ENCODE measurements at regions not wholly inside any gene's neighbourhood (a gene's known extent, or its start where the extent isn't known, plus 50 kb on each side); places are given as distances from the start of the nearest gene placed in this dataset.

DNA sequence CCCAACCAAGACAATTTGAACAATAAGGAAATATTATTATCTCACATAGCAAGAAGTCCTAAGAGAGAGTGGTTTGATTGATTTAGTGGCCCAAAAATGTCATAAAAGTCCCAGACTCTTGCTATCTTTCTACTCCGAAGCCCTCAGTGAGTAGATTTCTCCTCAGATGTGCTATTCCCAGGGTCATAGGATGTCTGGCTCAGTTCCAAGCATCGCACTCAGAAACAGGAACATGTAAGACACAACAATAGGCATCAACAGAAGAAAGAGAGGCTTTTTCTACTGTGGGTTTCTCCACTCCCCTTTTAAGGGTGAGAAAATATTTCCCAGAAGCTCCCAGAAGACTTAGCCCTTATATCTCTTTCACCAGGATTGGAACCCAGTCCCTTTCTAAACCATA, 188.1 kb upstream of the CDKN3 start:
- 52% methylated on average over 2 of the region's 2 CpGs for WGBS (ENCODE audit: low lambda C conversion rate)
- Histone ChIP-seq H3K27me3 (ENCODE audit: insufficient read depth) (no peaks in the 10 kb centered on the region), H3K36me3 (replicated peaks in 1 of 2; ENCODE audit: control insufficient read depth in 1 of 2, insufficient read depth in 2 of 2, low read length in 1 of 2) (no peaks in the 10 kb centered on the region), H3K9me3 (no peaks in the 10 kb centered on the region), H3K9ac (no peak overlapping the region), H3F3A (replicated peaks; ENCODE audit: insufficient read depth) (peaks cover 3% of the 10 kb centered on the region), H3K4me1 (ENCODE audit: control insufficient read depth in 1 of 2, insufficient read depth in 2 of 2, low read depth in 1 of 2, low read length in 1 of 2) (peaks cover 0 to 7% of the 10 kb centered on the region in 2 experiments; a peak in 1 of 4 replicates), H3K4me3 (ENCODE audit: low read depth in 2 of 2, low read length in 1 of 2) (no peak overlapping the region), H4K20me1 (ENCODE audit: insufficient read depth) (no peaks in the 10 kb centered on the region), H3K27ac (ENCODE audit: low read depth in 2 of 2, low read length in 1 of 2) (no peak overlapping the region), H3K79me2 (ENCODE audit: insufficient read depth) (no peaks in the 10 kb centered on the region), H3K9me2 (no peaks in the 10 kb centered on the region), H2AFZ (ENCODE audit: low read depth) (no peak overlapping the region), H3K4me2 (no peak overlapping the region)
- TF ChIP-seq NRF1 (IDR thresholded peaks at IDR 0.05; ENCODE audit: low read depth, low read length) (no peak), IRF3 (IDR thresholded peaks at IDR 0.05; ENCODE audit: low read depth, low read length) (no peak), RCOR1 (IDR thresholded peaks at IDR 0.05; ENCODE audit: low read length) (no peak), GATA2 (CRISPR knock-in tag; IDR thresholded peaks at IDR 0.05) (no peak), ELF1 (IDR thresholded peaks at IDR 0.05) (no peak), RAD21 (IDR thresholded peaks at IDR 0.05; ENCODE audit: low read length) (no peak), MEF2A (IDR thresholded peaks at IDR 0.05; ENCODE audit: borderline replicate concordance, low read depth) (no peak), FOXM1 (IDR thresholded peaks at IDR 0.05; ENCODE audit: low read depth) (no peak), EZH2phosphoT487 (IDR thresholded peaks at IDR 0.05; ENCODE audit: borderline replicate concordance, low read depth) (no peak), ZBTB33 (IDR thresholded peaks at IDR 0.05; ENCODE audit: borderline replicate concordance, low read depth) (no peak), TEAD4 (IDR thresholded peaks at IDR 0.05; ENCODE audit: borderline replicate concordance, insufficient read depth) (no peak), RFX5 (IDR thresholded peaks at IDR 0.05; ENCODE audit: low read length) (no peak), RXRA (IDR thresholded peaks at IDR 0.05; ENCODE audit: borderline replicate concordance, low read depth) (no peak), MAX (IDR thresholded peaks at IDR 0.05; ENCODE audit: low read depth) (no peak)
- TF ChIP-seq, protein P1, sequence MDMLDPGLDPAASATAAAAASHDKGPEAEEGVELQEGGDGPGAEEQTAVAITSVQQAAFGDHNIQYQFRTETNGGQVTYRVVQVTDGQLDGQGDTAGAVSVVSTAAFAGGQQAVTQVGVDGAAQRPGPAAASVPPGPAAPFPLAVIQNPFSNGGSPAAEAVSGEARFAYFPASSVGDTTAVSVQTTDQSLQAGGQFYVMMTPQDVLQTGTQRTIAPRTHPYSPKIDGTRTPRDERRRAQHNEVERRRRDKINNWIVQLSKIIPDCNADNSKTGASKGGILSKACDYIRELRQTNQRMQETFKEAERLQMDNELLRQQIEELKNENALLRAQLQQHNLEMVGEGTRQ (IDR thresholded peaks at IDR 0.05; ENCODE audit: borderline replicate concordance, low read depth, low read length) = no peak
- TF ChIP-seq, protein P2, sequence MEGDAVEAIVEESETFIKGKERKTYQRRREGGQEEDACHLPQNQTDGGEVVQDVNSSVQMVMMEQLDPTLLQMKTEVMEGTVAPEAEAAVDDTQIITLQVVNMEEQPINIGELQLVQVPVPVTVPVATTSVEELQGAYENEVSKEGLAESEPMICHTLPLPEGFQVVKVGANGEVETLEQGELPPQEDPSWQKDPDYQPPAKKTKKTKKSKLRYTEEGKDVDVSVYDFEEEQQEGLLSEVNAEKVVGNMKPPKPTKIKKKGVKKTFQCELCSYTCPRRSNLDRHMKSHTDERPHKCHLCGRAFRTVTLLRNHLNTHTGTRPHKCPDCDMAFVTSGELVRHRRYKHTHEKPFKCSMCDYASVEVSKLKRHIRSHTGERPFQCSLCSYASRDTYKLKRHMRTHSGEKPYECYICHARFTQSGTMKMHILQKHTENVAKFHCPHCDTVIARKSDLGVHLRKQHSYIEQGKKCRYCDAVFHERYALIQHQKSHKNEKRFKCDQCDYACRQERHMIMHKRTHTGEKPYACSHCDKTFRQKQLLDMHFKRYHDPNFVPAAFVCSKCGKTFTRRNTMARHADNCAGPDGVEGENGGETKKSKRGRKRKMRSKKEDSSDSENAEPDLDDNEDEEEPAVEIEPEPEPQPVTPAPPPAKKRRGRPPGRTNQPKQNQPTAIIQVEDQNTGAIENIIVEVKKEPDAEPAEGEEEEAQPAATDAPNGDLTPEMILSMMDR (IDR thresholded peaks at IDR 0.05) = no peak
- TF ChIP-seq, protein P3, sequence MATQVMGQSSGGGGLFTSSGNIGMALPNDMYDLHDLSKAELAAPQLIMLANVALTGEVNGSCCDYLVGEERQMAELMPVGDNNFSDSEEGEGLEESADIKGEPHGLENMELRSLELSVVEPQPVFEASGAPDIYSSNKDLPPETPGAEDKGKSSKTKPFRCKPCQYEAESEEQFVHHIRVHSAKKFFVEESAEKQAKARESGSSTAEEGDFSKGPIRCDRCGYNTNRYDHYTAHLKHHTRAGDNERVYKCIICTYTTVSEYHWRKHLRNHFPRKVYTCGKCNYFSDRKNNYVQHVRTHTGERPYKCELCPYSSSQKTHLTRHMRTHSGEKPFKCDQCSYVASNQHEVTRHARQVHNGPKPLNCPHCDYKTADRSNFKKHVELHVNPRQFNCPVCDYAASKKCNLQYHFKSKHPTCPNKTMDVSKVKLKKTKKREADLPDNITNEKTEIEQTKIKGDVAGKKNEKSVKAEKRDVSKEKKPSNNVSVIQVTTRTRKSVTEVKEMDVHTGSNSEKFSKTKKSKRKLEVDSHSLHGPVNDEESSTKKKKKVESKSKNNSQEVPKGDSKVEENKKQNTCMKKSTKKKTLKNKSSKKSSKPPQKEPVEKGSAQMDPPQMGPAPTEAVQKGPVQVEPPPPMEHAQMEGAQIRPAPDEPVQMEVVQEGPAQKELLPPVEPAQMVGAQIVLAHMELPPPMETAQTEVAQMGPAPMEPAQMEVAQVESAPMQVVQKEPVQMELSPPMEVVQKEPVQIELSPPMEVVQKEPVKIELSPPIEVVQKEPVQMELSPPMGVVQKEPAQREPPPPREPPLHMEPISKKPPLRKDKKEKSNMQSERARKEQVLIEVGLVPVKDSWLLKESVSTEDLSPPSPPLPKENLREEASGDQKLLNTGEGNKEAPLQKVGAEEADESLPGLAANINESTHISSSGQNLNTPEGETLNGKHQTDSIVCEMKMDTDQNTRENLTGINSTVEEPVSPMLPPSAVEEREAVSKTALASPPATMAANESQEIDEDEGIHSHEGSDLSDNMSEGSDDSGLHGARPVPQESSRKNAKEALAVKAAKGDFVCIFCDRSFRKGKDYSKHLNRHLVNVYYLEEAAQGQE (IDR thresholded peaks at IDR 0.05; ENCODE audit: low read depth, low read length) = no peak
- TF ChIP-seq, protein P4, sequence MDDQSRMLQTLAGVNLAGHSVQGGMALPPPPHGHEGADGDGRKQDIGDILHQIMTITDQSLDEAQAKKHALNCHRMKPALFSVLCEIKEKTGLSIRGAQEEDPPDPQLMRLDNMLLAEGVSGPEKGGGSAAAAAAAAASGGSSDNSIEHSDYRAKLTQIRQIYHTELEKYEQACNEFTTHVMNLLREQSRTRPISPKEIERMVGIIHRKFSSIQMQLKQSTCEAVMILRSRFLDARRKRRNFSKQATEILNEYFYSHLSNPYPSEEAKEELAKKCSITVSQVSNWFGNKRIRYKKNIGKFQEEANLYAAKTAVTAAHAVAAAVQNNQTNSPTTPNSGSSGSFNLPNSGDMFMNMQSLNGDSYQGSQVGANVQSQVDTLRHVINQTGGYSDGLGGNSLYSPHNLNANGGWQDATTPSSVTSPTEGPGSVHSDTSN (IDR thresholded peaks at IDR 0.05) = no peak
- ChIA-PET CTCF (interaction anchor here (1.2 to 1.6 kb wide), 2 partner anchors 15 to 139 kb away, joined by 4 read pairs; no protein-coding TSS in a partner anchor), POLR2A (no interaction called here)
- no peak for DNase-seq

Measured in SK-N-SH (cell line).